SH-SY5Y (cell line): ENCODE measurements at regions not wholly inside any gene's neighbourhood (a gene's known extent, or its start where the extent isn't known, plus 50 kb on each side); places are given as distances from the start of the nearest gene placed in this dataset.

Experiments
- GATA2 ChIP-seq: IDR thresholded peaks from 2 replicates; pipeline ENCODE4 v1.6.1; 2011; ENCODE audit warnings: mild to moderate bottlenecking, low read depth, low read length
- GATA3 ChIP-seq: IDR thresholded peaks from 2 replicates; pipeline ENCODE4 v1.6.1; 2011; ENCODE audit warnings: low read depth, mild to moderate bottlenecking, low read length, moderate library complexity

- TF ChIP-seq GATA2, result no peak
- no peak for TF ChIP-seq GATA3
Measured at GRCh38 chr7:11298220-11298619, 324.5 kb downstream of the PHF14 start.
